GM21737 (cell line): ENCODE measurements at regions not wholly inside any gene's neighbourhood (a gene's known extent, or its start where the extent isn't known, plus 50 kb on each side); places are given as distances from the start of the nearest gene placed in this dataset.
"Not testable (repeated sequence)": the region's sequence is repeated elsewhere in the genome, so short reads cannot be mapped to it uniquely, and the experiment has no call there.

Source experiments
- ATAC-seq: cut with Tn5 transposase; IDR thresholded peaks from one replicate; pipeline ENCODE4 v1.9.1; 2021; ENCODE audit warnings: mild to moderate bottlenecking, moderate library complexity; ENCODE audit not compliant: unreplicated experiment

DNA sequence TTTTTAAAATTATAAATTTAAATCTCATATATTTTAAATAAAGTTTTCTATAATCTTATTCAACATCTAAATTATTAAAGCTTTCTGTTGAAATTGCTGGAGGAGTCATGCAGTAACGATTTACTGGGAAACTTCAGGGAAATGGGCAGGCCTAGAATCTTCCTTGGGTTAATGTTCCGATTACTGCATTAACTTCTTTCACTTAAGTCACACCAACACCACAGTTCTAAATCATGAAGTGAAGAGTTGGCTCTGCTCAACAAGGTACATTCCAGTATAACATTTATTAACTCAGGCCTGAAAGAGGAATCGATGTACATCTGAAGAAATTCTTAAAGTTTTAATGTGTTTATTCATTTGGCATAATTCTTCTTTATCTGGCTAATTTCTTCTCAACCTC is 244.3 kb downstream of the CCER1 start:
- ATAC-seq, result no peak

DNA sequence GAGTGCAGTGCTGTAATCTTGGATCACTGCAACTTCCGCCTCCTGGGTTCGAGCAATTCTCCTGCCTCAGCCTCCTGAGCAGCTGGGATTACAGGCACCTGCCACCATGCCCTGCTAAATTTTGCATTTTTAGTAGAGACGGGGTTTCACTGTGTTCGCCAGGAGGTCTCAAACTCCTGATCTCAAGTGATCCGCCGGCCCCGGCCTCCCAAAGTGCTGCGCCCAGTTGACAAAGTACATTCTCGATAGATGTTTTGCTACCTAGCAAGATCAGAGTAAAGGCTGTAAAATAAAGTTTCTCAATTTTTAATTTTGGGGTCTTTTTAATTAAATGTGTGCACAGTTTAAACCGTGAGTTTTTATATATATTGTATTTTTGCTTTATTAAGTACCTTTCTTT is 248.9 kb downstream of the CCER1 start:
- no peak for ATAC-seq

DNA sequence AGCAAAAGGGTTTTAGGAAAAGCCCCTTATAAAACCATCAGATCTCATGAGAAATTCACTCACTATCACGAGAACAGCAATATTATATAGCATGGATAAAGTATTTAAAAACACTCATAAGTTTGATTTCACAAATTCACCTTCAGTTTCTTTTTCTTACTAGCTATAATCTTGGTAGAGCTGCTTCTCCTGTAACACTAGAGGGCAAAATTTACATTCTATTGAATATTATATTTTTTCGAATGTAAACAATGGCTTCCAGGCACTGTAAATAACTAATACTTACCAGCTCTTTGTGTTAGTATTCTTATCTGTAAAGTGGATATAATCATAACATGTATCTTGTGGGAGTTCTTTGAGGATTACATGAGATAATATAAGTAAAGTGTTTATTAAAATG is 259.6 kb downstream of the CCER1 start:
- no peak for ATAC-seq

DNA sequence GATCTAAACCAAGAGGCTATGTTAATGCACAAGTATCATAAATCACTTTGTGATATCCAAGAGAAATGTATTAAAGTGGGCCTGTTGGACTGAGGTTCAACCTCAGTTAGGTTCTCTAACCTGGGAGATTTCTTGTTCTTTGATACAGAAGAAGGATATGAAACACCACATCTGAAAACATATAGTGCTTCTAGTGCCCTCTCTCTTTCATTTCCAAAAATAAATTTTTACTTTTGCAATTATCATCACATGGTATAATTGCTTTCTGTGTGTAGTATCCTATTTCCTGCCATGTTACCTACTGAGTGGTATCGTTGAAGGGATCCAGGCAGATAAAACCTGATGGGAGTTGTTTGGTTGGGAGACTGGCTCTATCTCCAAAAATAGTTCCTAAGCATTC is 264.9 kb downstream of the CCER1 start:
- no peak for ATAC-seq

DNA sequence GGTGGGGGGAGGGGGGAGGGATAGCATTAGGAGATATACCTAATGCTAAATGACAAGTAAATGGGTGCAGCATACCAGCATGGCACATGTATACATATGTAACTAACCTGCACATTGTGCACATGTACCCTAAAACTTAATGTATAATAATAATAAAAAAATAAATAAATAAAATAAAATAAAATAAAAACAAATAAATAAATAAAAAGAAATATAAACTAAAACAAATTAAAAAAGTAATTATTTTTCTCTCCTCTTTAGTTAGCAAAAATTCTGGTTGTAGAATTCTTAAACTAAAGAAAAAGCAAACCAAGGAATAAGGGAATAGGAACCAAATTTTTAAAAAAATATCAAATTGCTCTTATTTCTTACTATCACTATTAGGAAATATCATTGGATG is 267.3 kb downstream of the CCER1 start:
- not testable (repeated sequence) for ATAC-seq

DNA sequence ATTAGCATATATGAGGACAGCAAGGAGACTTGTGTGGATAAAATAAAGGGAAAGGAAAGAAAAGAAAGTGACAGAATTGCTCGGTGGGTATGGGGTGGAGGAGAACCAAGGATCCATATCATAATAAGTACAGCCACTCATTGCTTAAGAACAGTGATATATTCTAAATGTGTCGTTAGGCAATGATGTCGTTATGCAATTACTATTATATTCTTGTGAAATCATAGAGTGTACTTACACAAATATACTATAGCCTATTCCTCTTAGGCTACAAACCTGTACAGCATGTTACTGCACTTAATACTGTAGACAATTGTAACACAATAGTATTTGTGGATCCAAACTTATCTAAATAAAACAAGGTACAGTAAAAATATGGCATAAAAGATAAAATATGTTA is 271.1 kb downstream of the CCER1 start:
- ATAC-seq, result no peak

DNA sequence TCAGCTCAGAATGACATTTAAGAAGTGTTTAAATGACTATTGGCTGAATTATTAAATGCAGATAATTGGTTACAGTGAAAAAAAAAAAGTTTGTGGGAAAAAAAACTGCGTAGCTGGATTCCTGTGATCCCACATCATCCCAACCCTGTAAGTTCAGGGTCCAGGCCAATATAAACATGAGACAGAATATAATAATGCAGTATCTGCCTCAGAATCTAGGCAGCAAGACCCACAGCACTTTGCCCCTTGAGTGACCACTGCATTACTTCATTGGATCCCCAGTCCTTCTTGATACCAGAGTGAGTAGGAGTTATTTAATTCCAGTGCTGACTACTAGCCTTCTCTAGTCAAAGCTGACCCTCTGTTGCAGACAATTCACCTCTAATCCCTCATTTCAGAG is 272.6 kb downstream of the CCER1 start:
- ATAC-seq, result no peak

DNA sequence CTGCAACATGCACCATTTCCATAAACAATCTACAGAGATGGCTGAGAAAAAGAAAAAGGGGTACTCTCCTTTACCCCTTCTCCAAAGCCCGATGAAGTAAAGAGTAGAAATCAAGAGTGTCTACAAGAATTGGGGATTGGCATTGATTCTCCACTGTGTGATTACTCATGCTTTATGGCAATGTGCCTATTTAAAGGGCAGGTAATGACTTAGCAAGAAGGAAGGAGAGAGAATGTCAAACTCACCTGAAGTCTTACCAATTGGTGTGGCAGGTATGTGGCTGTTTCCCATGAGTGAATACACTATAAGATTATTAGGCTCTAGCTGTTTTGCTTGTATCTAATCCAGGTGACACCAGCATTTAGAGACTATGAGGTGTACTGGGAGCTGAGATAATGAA is 275.3 kb downstream of the CCER1 start:
- no peak for ATAC-seq

DNA sequence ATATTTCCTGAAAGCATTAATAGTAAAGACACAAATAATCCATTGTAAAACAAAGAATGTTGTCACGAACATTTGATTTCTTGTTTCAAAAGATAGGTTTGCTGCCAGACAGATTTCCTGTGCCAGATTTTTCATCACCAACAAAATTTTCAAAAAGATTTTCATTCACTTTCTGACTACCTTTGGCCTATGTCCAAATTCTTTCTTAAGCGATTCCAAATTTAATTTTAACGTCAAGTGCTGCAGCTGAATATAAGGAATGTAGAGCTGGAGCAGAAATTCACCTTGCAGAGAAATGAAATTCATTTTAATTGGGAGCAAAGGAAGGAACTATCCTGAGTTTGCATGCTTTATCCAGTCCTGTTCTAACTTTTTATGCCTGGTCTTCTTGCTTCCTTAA is 277.4 kb downstream of the CCER1 start:
- no peak for ATAC-seq

DNA sequence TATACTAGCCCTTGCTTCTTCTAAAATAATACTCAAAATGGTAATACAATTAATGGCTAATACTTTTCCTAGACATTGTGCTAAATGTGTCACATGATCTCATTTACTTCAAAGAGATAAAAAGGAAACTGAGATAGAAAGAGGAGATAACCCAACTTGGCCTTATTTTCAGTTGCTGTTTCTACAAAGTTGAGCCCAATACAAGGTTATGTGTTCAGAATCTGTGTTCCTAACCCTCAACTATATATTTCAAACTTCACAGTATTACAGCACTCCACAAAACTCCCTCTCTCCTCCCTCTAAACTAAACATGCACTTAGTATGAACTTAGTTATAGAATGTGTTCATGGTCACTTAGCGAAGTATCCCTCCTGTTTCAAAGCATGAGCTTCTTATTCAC is 277.9 kb downstream of the CCER1 start:
- no peak for ATAC-seq

DNA sequence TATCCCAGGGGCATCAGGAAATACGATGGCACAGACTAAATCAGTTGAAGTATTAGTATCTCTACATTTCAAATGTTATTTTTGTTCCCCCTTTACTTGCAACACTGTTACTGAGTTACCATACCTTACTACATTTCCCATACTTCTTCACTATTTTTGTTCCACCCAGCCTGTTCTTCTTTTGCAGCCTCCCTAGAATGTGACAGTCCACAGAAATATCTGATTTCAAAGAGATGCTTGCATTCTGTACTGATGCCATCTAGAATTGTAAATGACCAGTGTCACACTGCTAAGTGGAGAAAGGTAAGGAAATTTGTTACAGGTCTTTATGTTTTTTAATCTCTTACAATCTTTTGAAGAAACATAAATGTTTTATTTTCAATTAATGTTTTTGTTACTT is 279.9 kb downstream of the CCER1 start:
- ATAC-seq, result no peak

DNA sequence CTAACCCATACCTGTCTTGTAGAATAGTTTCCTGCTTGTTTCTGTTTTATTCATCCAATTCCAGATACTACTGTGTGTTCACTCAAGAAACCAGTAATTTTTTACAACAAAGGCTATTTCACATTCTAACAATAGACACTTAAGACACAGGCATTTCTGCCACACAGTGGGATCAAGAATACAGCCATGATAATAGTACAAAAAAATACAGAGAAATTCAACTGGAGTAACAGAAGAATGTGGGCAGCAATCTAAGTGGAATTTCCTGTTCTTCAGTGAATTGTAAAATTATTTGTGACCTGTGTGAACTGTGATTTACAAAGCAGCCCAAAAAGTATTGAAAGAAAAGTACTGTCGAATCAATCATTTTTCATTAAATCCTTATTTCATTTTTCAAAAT is 282.9 kb downstream of the CCER1 start:
- ATAC-seq, result no peak

DNA sequence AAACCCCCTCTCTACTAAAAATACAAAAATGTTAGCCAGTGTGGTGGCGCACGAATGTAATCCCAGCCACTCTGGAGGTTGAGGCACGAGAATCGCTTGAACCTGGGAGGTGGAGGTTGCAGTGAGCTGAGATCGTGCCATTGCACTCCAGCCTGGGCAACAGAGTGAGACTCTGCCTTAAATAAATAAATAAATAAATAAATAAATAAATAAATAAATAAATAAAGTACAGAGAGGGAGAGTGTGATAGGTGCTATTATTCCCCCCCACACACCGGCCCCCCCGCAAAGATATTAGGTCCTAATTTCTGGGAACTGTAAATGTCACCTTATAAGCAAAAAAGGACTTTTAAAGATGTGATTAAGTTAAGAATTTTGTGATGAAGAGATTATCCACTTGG is 291.0 kb downstream of the CCER1 start:
- not testable (repeated sequence) for ATAC-seq

DNA sequence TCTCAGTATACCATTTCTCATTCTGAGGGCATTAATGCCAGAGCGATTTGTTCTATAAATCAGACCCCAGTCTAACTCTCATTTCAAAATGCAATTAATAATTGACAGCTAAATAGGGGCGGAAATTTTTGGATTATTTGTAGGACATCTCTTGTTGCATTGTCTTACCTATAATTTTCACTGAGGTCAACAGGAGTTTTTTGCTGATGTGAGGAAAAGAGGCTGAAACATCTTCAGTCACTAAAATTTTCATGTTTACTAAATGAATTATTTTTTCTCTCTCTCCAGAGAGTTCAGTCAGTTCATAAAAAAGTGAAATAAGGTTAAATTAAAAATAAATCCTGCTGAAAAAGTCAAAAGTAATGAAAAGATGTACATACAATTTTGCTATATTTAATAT is 295.9 kb downstream of the CCER1 start:
- ATAC-seq, result no peak

DNA sequence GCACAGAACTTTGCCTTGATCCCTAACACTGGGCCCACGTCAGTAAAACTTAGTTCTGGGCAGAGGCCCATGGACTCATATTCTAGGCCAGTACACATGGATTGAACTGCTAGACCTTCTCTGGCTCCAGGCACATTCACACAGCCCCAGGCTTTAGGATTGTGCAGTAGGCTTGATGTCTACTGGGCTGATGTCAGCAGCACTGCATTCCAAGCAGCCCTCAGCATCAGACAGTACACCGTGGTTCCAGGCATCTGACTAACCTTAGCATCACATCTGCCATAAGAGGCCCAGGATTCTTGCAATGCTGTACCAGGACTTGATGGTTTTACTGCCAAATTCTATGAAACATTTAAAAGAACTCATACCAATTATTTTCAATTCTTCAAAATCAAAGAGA is 301.9 kb downstream of the CCER1 start:
- ATAC-seq, result no peak

DNA sequence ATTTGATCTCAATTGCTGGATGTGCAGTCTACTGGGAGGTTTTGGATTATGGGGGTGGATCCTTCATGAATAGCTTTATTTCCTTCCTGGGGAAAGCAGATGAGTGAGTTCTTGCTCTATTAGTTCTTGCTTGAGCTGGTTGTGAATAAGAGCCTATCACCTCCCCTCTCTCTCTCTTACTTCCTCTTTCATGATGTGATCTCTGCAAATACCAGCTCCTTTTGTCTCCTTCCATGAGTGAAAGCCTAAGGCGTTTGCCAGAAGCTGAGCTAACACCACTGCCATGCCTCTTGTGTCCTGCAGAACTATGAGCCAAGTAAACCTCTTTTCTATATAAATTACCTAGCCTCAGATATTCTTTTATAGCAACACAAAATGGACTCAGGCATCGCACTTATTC is 302.7 kb downstream of the CCER1 start:
- ATAC-seq, result no peak

DNA sequence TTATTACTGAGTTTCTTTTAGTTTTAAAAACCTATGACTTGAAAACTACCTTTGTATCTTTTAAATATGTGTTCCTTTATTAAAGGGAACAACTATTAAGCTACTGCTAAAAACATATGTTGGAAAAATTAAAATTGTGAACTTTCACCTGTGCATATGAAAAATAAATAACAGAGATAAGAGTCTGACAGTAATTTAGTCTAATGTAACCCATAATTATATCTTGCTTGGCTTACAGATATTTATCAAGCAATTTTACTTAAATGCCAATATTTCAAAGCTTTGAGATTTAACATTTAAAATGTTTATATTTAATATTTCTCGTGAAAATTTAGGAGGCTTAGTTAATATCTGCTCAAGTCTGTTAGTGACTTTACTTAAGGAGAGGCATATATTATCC is 309.8 kb downstream of the CCER1 start:
- no peak for ATAC-seq

DNA sequence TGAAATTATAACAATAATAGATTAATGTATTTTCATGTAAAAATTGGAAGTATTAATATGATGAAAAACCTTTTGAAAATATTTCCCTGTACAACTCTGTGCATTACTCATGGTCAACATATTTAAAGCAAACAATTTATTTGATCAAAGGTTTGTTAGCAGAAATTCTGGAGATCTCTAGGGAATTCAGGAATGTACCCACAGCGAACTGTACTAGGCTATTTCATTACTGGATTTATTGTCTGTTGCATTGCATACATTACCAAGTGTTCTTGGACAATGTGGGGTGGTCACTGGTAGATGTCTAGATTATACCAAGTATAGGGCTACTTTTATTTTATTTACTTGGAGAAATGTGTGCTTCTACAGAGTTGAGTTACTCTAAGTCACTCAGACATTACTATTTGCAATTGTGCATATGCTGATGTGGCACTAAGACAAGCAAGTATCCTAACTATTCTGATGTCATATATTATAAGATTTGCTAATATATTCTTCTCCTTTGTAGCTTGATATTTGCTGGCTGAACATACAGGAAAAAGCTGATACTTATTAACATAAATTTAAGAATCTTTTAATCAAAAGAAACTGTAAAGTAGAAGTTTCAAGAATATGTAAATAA is 323.3 kb downstream of the CCER1 start:
- ATAC-seq, result no peak

DNA sequence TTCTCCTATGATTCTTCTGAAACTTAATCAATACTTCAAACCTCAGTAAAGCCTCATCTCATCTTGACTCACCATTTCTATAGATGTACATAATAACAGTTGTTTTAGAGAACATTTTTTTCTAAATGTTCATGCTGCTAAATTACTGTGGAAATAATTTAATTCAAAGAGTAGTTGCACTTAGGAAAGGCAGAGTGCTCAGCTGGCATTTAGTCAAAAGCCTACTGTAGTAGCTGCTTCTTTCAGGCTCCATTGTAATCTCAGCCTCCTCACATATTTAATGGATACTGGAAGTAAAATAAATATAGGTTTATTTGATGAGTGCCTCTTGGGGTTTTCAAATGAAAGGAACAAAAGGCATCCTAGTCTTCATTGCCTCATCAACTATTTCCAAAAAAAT is 325.0 kb downstream of the CCER1 start:
- no peak for ATAC-seq

DNA sequence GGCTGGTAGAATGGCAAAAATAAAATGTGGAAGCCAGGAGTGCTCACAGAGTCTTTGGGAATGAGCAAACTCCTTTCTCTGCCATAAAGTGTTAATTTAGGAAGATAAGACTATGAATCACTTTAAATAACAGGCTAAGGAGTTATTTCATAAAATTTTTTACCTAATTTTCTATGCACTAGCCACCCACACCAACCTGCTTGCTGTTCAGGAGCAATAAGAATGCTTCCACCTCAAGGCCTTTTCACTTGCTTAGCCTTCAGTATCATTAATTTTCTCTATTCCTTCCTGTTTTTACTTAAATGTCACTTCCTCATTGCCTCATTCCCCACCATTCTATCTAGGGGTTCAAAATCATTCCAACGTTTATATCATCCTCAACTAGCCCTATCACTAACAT is 326.8 kb downstream of the CCER1 start:
- ATAC-seq, result no peak

DNA sequence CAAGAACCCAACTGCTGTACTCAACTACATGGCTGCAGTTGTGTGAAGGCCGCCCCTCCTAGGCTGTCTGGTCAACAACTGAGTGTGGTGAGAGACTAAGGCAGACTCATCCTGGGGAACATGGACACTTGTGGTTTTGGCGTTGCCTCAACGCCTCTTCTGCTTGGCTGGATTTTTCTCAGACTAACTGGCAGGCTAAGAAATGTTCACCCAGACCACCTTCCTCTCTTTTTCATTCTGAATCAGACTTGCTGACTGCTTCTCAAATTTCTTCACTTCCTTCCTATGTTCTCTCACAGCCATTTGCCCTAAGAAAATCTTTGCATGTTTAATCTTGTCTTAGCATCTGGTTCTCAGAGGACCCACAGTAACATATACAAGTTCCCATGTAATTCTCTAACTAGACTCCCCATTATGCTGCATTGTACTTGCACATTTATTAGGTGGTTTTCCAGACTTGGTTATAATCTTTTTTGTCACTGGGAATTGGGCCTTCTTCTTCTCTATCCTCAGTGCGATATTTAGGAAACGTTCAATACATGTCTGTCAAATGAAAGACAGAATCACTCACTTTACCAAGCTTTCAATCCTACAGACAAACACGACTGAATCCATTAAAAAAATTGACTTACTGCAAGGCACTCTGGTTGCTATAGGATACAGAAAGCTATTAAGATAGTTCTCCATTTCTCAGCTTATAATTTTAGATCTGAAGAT is 327.6 kb downstream of the CCER1 start:
- ATAC-seq, result no peak

DNA sequence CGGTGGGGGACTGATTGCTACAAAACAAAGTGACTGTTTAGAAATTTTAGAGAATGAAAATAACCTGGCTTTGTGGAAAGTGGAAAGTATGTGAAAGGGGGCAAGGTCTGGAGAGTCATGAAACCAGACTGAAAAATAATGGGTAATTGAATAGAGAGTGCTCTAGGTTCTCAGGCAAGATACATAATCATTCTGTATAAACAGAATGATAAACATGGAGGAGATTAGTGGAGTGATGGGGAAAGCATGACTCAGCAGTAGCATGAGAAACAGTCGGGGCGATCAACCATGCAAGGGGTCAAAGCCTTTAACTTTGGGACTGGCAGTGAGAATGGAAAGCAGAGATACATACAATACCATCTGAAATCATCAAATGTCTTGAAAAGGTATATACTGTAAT is 332.5 kb downstream of the CCER1 start:
- ATAC-seq, result no peak

DNA sequence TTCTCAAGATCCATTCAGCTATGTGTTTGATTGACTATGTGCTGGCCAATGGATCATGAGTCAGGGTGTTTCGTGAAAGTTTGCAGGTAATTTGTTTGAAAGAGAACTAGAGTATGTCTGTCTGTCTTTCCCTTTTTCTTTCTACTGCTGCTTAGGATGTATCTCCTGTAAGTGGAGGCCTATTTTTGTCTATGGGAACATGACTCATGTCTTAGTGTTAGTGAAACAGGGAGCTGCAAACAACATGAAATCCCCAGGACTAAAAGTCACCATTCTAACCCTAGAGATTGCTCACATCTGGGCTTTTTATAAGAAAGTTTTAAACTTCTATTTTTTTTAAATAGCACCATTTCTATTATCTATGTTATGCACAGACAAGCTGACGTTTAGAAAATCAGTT is 333.0 kb downstream of the CCER1 start:
- ATAC-seq, result no peak
